Hematopoietic multipotent progenitor cell treated with erythropoietin and hydrocortisone succinate and interleukin-3 and kit ligand, for 8 days (in vitro differentiated cells): ENCODE measurements at regions not wholly inside any gene's neighbourhood (a gene's known extent, or its start where the extent isn't known, plus 50 kb on each side); places are given as distances from the start of the nearest gene placed in this dataset.

ENCODE experiments used
- DNase-seq: peaks from one replicate; pipeline ENCODE4 v3.0.0-alpha.2; 2015

DNA sequence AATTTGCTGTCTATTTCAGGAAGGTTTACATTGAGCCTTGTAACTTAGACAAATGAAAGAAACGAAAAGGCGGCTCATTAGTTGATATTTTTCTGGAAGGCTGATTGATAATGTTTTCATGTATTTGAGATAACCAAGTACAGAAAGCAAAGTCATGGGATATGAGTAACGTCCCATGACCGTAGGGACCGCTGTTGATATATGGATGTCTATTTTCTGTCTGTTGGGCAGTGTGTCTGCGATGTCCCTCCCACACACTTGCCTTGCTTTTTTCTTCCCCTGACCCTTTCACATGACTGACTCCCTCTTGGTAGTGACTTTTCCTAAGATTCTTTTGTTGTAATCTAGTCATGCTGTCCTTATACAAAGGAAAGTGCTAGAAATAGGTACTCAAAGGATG lies 57.0 kb upstream of the GPR158 start:
- DNase-seq, result no peak

DNA sequence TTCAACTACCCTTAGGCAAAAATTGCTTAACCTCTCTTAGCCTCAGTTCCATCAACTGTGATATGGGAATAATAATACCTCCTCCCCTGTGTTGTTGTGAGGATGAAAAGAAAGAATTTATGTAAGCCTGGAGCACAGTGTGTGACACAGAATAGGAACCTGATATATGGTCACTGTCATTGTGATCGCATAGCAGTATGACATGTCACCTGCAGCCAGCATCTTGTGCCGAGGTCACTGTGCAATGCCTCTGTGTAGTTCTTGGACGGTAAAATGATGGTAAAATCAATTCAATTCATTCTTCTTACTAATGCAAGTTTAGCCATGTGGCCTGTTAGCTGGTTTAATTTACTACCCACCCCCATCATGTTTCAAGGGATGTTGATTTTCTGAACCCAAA lies 54.6 kb upstream of the GPR158 start:
- no peak for DNase-seq
